ENCODE measurements at regions not wholly inside any gene's neighbourhood (a gene's known extent, or its start where the extent isn't known, plus 50 kb on each side); places are given as distances from the start of the nearest gene placed in this dataset.

DNA sequence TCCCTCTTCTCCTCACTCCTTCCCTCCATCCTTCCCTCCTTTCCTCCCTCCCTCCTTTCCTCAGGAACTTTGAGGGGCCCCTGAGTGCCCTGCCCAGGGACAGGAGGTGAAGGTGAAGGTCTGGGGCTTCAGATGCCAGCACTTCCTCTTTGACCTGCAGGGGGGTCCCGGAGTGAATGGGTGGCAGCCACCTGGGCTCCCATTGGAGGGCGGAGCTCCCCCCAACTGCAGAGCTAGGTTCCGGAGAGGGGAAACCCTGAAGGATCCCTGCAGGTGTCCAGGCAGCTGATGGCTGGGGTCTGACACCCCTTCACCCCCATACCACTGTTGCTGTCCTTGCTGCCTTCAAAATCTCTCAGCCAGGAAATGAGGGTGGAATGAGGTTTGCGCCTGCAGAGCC lies 1131.3 kb downstream of the BRD1 start:
- TF ChIP-seq CTCF (IDR thresholded peaks at IDR 0.05; ENCODE audit: low read depth, low read length, poor library complexity, severe bottlenecking) = no peak
- no peak for TF ChIP-seq EZH2phosphoT487 (IDR thresholded peaks at IDR 0.05; ENCODE audit: borderline replicate concordance, low read length)
